H9 (cell line): ENCODE measurements at regions not wholly inside any gene's neighbourhood (a gene's known extent, or its start where the extent isn't known, plus 50 kb on each side); places are given as distances from the start of the nearest gene placed in this dataset.
"Not testable (repeated sequence)": the region's sequence is repeated elsewhere in the genome, so short reads cannot be mapped to it uniquely, and the experiment has no call there.

Experiments used
- DNase-seq: peaks from one replicate; pipeline ENCODE4 v3.0.0-alpha.2; 2017
- H2AFZ ChIP-seq: one replicate; pipeline ENCODE4 v1.6.1; 2013; ENCODE audit warnings: mild to moderate bottlenecking, low read length, control low read depth, moderate library complexity
- H2AK5ac ChIP-seq: 2 replicates; pipeline ENCODE4 v1.6.1; 2013; ENCODE audit warnings: low read length, control low read depth, mixed read lengths; ENCODE audit not compliant: insufficient read length
- H2BK120ac ChIP-seq: one replicate; pipeline ENCODE4 v1.6.1; 2013; ENCODE audit warnings: low read depth, mild to moderate bottlenecking, low read length, control low read depth, inconsistent platforms; ENCODE audit not compliant: poor library complexity, severe bottlenecking
- H2BK12ac ChIP-seq: 2 replicates; pipeline ENCODE4 v1.6.1; 2013; ENCODE audit warnings: low read length, control low read depth, mixed read lengths, low read depth; ENCODE audit not compliant: insufficient read length
- H2BK15ac ChIP-seq: 2 replicates; pipeline ENCODE4 v1.6.1; 2013; ENCODE audit warnings: low read depth, low read length, control low read depth
- H2BK20ac ChIP-seq: one replicate; pipeline ENCODE4 v1.6.1; 2013; ENCODE audit warnings: low read depth, mild to moderate bottlenecking, low read length, control low read depth, inconsistent platforms; ENCODE audit not compliant: poor library complexity, severe bottlenecking
- H2BK5ac ChIP-seq: 2 replicates; pipeline ENCODE4 v1.6.1; 2013; ENCODE audit warnings: low read length, control low read depth, mixed read lengths; ENCODE audit not compliant: insufficient read length
- H3K14ac ChIP-seq: 2 replicates; pipeline ENCODE4 v1.6.1; 2013; ENCODE audit warnings: low read length, control low read depth; ENCODE audit not compliant: insufficient read depth
- H3K18ac ChIP-seq: 2 replicates; pipeline ENCODE4 v1.6.1; 2013; ENCODE audit warnings: low read depth, mild to moderate bottlenecking, mixed read lengths, low read length, control low read depth; ENCODE audit not compliant: insufficient read length
- H3K23ac ChIP-seq: 2 replicates; pipeline ENCODE4 v1.6.1; 2013; ENCODE audit warnings: low read length, control low read depth, mixed read lengths, low read depth; ENCODE audit not compliant: insufficient read length
- H3K23me2 ChIP-seq: 2 replicates; pipeline ENCODE4 v1.6.1; 2013; ENCODE audit warnings: low read depth, mild to moderate bottlenecking, mixed read lengths, low read length, control low read depth; ENCODE audit not compliant: insufficient read length, poor library complexity, severe bottlenecking
- H3K27ac ChIP-seq: 2 replicates; pipeline ENCODE4 v1.5.1; 2013; ENCODE audit warnings: low read length, control low read depth, mixed read lengths, low read depth; ENCODE audit not compliant: insufficient read length
- H3K27me3 ChIP-seq: 2 replicates; pipeline ENCODE4 v1.6.1; 2013; ENCODE audit warnings: low read length, control low read depth, inconsistent platforms; ENCODE audit not compliant: insufficient read depth
- H3K4ac ChIP-seq: 2 replicates; pipeline ENCODE4 v1.6.1; 2013; ENCODE audit warnings: low read depth, mild to moderate bottlenecking, control low read depth, inconsistent platforms, low read length, moderate library complexity
- H3K4me1 ChIP-seq: 2 replicates; pipeline ENCODE4 v1.6.1; 2013; ENCODE audit warnings: low read length, control low read depth, inconsistent platforms; ENCODE audit not compliant: insufficient read depth
- H3K4me2 ChIP-seq: 2 replicates; pipeline ENCODE4 v1.6.1; 2013; ENCODE audit warnings: low read length, control low read depth, mixed read lengths; ENCODE audit not compliant: insufficient read length, insufficient read depth
- H3K56ac ChIP-seq: 2 replicates; pipeline ENCODE4 v1.6.1; 2013; ENCODE audit warnings: low read depth, mild to moderate bottlenecking, mixed read lengths, low read length, control low read depth; ENCODE audit not compliant: insufficient read length
- H3K79me1 ChIP-seq: 2 replicates; pipeline ENCODE4 v1.6.1; 2013; ENCODE audit warnings: low read depth, mild to moderate bottlenecking, moderate library complexity, low read length, control low read depth, inconsistent platforms; ENCODE audit not compliant: insufficient read depth, poor library complexity, severe bottlenecking
- H3K79me2 ChIP-seq: 2 replicates; pipeline ENCODE4 v1.6.1; 2013; ENCODE audit warnings: low read length, control low read depth, inconsistent platforms; ENCODE audit not compliant: insufficient read depth
- H3K9ac ChIP-seq: 2 replicates; pipeline ENCODE4 v1.6.1; 2013; ENCODE audit warnings: low read length, control low read depth, mixed read lengths; ENCODE audit not compliant: insufficient read length; ENCODE audit errors: extremely low read depth
- H3K9me3 ChIP-seq: one replicate; pipeline ENCODE4 v1.6.1; 2013; ENCODE audit warnings: low read depth, low read length, inconsistent platforms; ENCODE audit not compliant: control insufficient read depth
- H3T11ph ChIP-seq: one replicate; pipeline ENCODE4 v1.6.1; 2013; ENCODE audit warnings: mild to moderate bottlenecking, low read length, control low read depth, inconsistent platforms
- H4K20me1 ChIP-seq: one replicate; pipeline ENCODE4 v1.6.1; 2013; ENCODE audit not compliant: control insufficient read depth, insufficient read length, insufficient read depth
- H4K5ac ChIP-seq: 2 replicates; pipeline ENCODE4 v1.6.1; 2013; ENCODE audit warnings: low read depth, mild to moderate bottlenecking, mixed read lengths, low read length, control low read depth; ENCODE audit not compliant: insufficient read length
- H4K8ac ChIP-seq: replicated peaks from 2 replicates; pipeline ENCODE4 v1.6.1; 2013; ENCODE audit warnings: low read length, control low read depth, mixed read lengths, low read depth; ENCODE audit not compliant: insufficient read length
- H4K91ac ChIP-seq: 2 replicates; pipeline ENCODE4 v1.6.1; 2013; ENCODE audit warnings: low read depth, mild to moderate bottlenecking, moderate library complexity, mixed read lengths, low read length, control low read depth; ENCODE audit not compliant: insufficient read length
- H3K27ac Mint-ChIP-seq, 3 experiments: 2 replicates in 2 of 3; 3 replicates in 1 of 3; pipeline ENCODE4 v1.8.0; 2020 to 2021; ENCODE audit warnings: mixed read lengths in 3 of 3, mild to moderate bottlenecking in 1 of 3, moderate library complexity in 1 of 3
- H3K27me3 Mint-ChIP-seq: 2 replicates; pipeline ENCODE4 v1.8.0; 2021; ENCODE audit warnings: low read depth, mild to moderate bottlenecking, moderate library complexity, mixed read lengths
- H3K36me3 Mint-ChIP-seq, 3 experiments: 2 replicates in 2 of 3; 3 replicates in 1 of 3; pipeline ENCODE4 v1.8.0; 2020 to 2021; ENCODE audit warnings: low read depth in 3 of 3, mixed read lengths in 3 of 3; ENCODE audit not compliant: insufficient read depth in 1 of 3
- H3K4me1 Mint-ChIP-seq, 2 experiments: 2 replicates each; pipeline ENCODE4 v1.8.0; 2020; ENCODE audit warnings: mixed read lengths in 2 of 2
- H3K4me3 Mint-ChIP-seq, 2 experiments: 2 replicates in 1 of 2; 3 replicates in 1 of 2; pipeline ENCODE4 v1.8.0; 2020 to 2021; ENCODE audit warnings: mild to moderate bottlenecking in 2 of 2, mixed read lengths in 2 of 2, moderate library complexity in 1 of 2
- H3K9me3 Mint-ChIP-seq, 2 experiments: 2 replicates in 1 of 2; 3 replicates in 1 of 2; pipeline ENCODE4 v1.8.0; 2020; ENCODE audit warnings: mild to moderate bottlenecking in 2 of 2, mixed read lengths in 2 of 2, moderate library complexity in 1 of 2
- CTCF ChIP-seq: fragments of 200-600 bp; sonication (generic); conservative IDR thresholded peaks from 3 replicates; pipeline ENCODE4 v1.8.0; 2021; ENCODE audit warnings: antibody characterized with exemption, mild to moderate bottlenecking
- WGBS: extraction: QIAGEN DNeasy Blood & Tissue Kit; methylation state at CpG from one replicate; pipeline ENCODE4 v1.1.7; 2013; ENCODE audit warnings: missing lambda C conversion rate, low lambda C conversion rate, mixed read lengths; ENCODE audit not compliant: insufficient read length; ENCODE audit errors: extremely low coverage; 5-methylcytosine and 5-hydroxymethylcytosine counted together

DNA sequence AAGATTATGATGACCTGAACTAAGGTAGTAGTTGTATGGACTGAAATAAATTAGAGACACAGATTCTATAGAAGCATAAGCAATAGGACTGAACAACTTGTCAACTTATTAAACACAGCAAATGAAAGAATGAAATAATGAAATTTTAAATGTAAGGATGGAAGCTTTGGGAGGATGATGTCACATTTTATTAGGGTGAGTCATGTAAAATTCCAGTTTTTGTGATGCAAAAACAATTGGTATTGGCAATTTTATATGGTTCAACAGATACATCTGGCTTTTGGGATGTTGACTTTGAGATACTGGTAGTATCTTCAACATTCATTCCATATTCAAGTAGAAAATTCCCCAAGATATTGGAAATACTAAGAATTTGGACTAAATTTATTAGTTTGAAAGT is 72.7 kb upstream of the IL15 start:
- no peaks in the 10 kb centered on the region for H3K9me3 Mint-ChIP-seq
- no peaks in the 10 kb centered on the region for H4K20me1 ChIP-seq
- no peak overlapping the region for H3K9ac ChIP-seq
- H4K8ac ChIP-seq, result no peak overlapping the region
- H2BK12ac ChIP-seq, result no peak overlapping the region
- H3K23ac ChIP-seq, result no peak overlapping the region
- H2BK120ac ChIP-seq, result no peak overlapping the region
- no peak overlapping the region for H3K27ac ChIP-seq
- H3K4me2 ChIP-seq, result no peak overlapping the region
- H4K91ac ChIP-seq, result no peak overlapping the region
- H3K4me3 Mint-ChIP-seq, result no peak overlapping the region
- TF ChIP-seq CTCF, result no peak
- no peak overlapping the region for H3K14ac ChIP-seq
- H3K18ac ChIP-seq, result no peak overlapping the region
- no peaks in the 10 kb centered on the region for H3K27me3 Mint-ChIP-seq
- H3T11ph ChIP-seq, result no peak overlapping the region
- H2BK5ac ChIP-seq, result no peak overlapping the region
- no peak overlapping the region for H2BK20ac ChIP-seq
- H3K36me3 Mint-ChIP-seq, result no peaks in the 10 kb centered on the region
- no peak overlapping the region for H2AFZ ChIP-seq
- no peak overlapping the region for H2BK15ac ChIP-seq
- no peaks in the 10 kb centered on the region; a peak in 1 of 4 replicates for H3K4me1 Mint-ChIP-seq
- no peak overlapping the region for H2AK5ac ChIP-seq
- H3K79me1 ChIP-seq, result no peaks in the 10 kb centered on the region
- no peaks in the 10 kb centered on the region for H3K9me3 ChIP-seq
- H3K56ac ChIP-seq, result no peak overlapping the region
- no peaks in the 10 kb centered on the region for H3K79me2 ChIP-seq
- no peaks in the 10 kb centered on the region for H3K27me3 ChIP-seq
- DNase-seq, result no peak
- H3K27ac Mint-ChIP-seq, result no peak overlapping the region
- H3K23me2 ChIP-seq, result no peaks in the 10 kb centered on the region
- H4K5ac ChIP-seq, result no peak overlapping the region
- H3K4me1 ChIP-seq, result no peaks in the 10 kb centered on the region; the same call in 1 of the 2 replicates
- H3K4ac ChIP-seq, result no peak overlapping the region

DNA sequence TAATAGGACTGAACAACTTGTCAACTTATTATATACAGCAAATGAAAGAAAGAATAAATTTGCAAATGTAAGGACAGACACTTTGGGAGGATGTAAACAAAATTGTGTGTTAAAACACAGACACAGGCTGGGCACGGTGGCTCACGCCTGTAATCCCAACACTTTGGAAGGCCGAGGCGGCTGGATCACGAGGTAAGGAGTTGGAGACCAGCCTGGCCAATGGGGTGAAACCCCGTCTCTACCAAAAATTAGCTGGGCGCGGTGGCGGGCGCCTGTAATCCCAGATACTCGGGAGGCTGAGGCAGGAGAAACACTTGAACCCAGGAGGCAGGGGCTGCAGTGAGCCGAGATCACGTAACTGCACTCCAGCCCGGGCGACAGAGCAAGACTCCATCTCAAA is 71.4 kb upstream of the IL15 start:
- H3K14ac ChIP-seq, H3K4me2 ChIP-seq, H4K5ac ChIP-seq, H3K23me2 ChIP-seq, H3K27ac Mint-ChIP-seq, H3K23ac ChIP-seq, H2AK5ac ChIP-seq, H4K20me1 ChIP-seq, H3K79me2 ChIP-seq, H2BK15ac ChIP-seq, DNase-seq, H3K27me3 ChIP-seq, H2BK20ac ChIP-seq, H3K4me1 ChIP-seq, H3K4me3 Mint-ChIP-seq, H2BK120ac ChIP-seq, H2BK12ac ChIP-seq, H3K18ac ChIP-seq, H3K9me3 Mint-ChIP-seq, H3K4ac ChIP-seq, H3K9ac ChIP-seq, H2AFZ ChIP-seq, H3K4me1 Mint-ChIP-seq, H3K79me1 ChIP-seq, H2BK5ac ChIP-seq, H3K56ac ChIP-seq, H3K27ac ChIP-seq, H4K8ac ChIP-seq, H3T11ph ChIP-seq, H4K91ac ChIP-seq, H3K27me3 Mint-ChIP-seq, H3K9me3 ChIP-seq, H3K36me3 Mint-ChIP-seq: not testable (repeated sequence)
- no CpG with 5 or more reads among the region's 15 CpGs for WGBS
